IMR-90 (cell line): ENCODE measurements at regions not wholly inside any gene's neighbourhood (a gene's known extent, or its start where the extent isn't known, plus 50 kb on each side); places are given as distances from the start of the nearest gene placed in this dataset.

Experiments
- ATAC-seq: fragments of 200-7000 bp; cut with Tn5 transposase; 2 replicates; pipeline ENCODE4 v1.9.1; 2020; ENCODE audit warnings: low read depth, mild to moderate bottlenecking, moderate library complexity
- BruUV-seq: library from RNA; stranded (reverse); fragments of 400-500 nt; replicated peaks from 2 replicates; lab custom pipeline; 2021; lab: Mats Ljungman, UMichigan
- CTCF ChIA-PET: fragments of 300-600 bp; formaldehyde crosslinking; extraction: SDS; loops from one replicate; lab custom pipeline; 2021; ENCODE audit warnings: antibody characterized with exemption; lab: Yijun Ruan, JAX
- POLR2A ChIA-PET: fragments of 300-600 bp; sonication (Branson Sonifier 250); formaldehyde crosslinking; loops from one replicate; lab custom pipeline; 2022; ENCODE audit warnings: antibody characterized with exemption; ENCODE audit not compliant: unreplicated experiment; lab: Charles Lee
- DNase-seq: peaks from one replicate; pipeline ENCODE4 v3.0.0; 2013
- H2AFZ ChIP-seq: replicated peaks from 2 replicates; pipeline ENCODE3; 2013; ENCODE audit warnings: low read length, mild to moderate bottlenecking; ENCODE audit not compliant: poor library complexity
- H2AK5ac ChIP-seq: 2 replicates; pipeline ENCODE4 v1.6.1; 2013; ENCODE audit warnings: low read depth, low read length, inconsistent platforms
- H2AK9ac ChIP-seq: replicated peaks from 2 replicates; pipeline ENCODE3; 2013; ENCODE audit warnings: mild to moderate bottlenecking, low read depth, low read length, moderate library complexity; ENCODE audit not compliant: poor library complexity
- H2BK120ac ChIP-seq: 2 replicates; pipeline ENCODE4 v1.6.1; 2013; ENCODE audit warnings: low read depth, low read length, inconsistent platforms
- H2BK15ac ChIP-seq: 3 replicates; pipeline ENCODE4 v1.6.1; 2013; ENCODE audit warnings: low read depth, low read length, inconsistent platforms
- H2BK20ac ChIP-seq: 2 replicates; pipeline ENCODE4 v1.6.1; 2013; ENCODE audit warnings: low read depth, mild to moderate bottlenecking, inconsistent platforms, low read length, moderate library complexity
- H2BK5ac ChIP-seq: 2 replicates; pipeline ENCODE4 v1.6.1; 2013; ENCODE audit warnings: mild to moderate bottlenecking, low read depth, low read length, inconsistent platforms; ENCODE audit not compliant: poor library complexity, severe bottlenecking
- H3K14ac ChIP-seq: replicated peaks from 2 replicates; pipeline ENCODE4 v1.6.1; 2013; ENCODE audit warnings: low read depth, low read length, inconsistent platforms
- H3K18ac ChIP-seq: 2 replicates; pipeline ENCODE4 v1.6.1; 2013; ENCODE audit warnings: low read depth, low read length, control low read depth
- H3K23ac ChIP-seq: 2 replicates; pipeline ENCODE4 v1.6.1; 2013; ENCODE audit warnings: low read depth, low read length, inconsistent platforms
- H3K27ac ChIP-seq: 2 replicates; pipeline ENCODE4 v1.5.1; 2013; ENCODE audit warnings: mild to moderate bottlenecking, control low read depth, low read length; ENCODE audit not compliant: insufficient read depth
- H3K27me3 ChIP-seq: 2 replicates; pipeline ENCODE4 v1.6.1; 2013; ENCODE audit warnings: low read length; ENCODE audit not compliant: control insufficient read depth, insufficient read depth
- H3K36me3 ChIP-seq: 2 replicates; pipeline ENCODE4 v1.6.1; 2013; ENCODE audit warnings: low read length, mixed read lengths; ENCODE audit not compliant: control insufficient read depth, insufficient read depth
- H3K4ac ChIP-seq: 2 replicates; pipeline ENCODE4 v1.6.1; 2013; ENCODE audit warnings: low read depth, low read length, inconsistent platforms
- H3K4me1 ChIP-seq: 2 replicates; pipeline ENCODE4 v1.6.1; 2013; ENCODE audit warnings: low read length, mixed read lengths; ENCODE audit not compliant: control insufficient read depth, insufficient read depth
- H3K4me2 ChIP-seq: 2 replicates; pipeline ENCODE4 v1.6.1; 2013; ENCODE audit warnings: low read depth, mild to moderate bottlenecking, control low read depth, low read length, moderate library complexity
- H3K4me3 ChIP-seq: 2 replicates; pipeline ENCODE4 v1.5.1; 2013; ENCODE audit warnings: low read depth, mild to moderate bottlenecking, control low read depth, low read length, moderate library complexity; ENCODE audit not compliant: insufficient read depth
- H3K56ac ChIP-seq: 2 replicates; pipeline ENCODE4 v1.6.1; 2013; ENCODE audit warnings: low read length, inconsistent platforms; ENCODE audit not compliant: insufficient read depth; ENCODE audit errors: extremely low read depth
- H3K79me1 ChIP-seq, 2 experiments: 2 replicates each; pipeline ENCODE4 v1.6.1; 2013; ENCODE audit warnings: low read length in 2 of 2, inconsistent platforms in 1 of 2, low read depth in 1 of 2
- H3K9ac ChIP-seq: 2 replicates; pipeline ENCODE4 v1.6.1; 2013; ENCODE audit warnings: low read depth, low read length, control low read depth
- H3K9me1 ChIP-seq: 2 replicates; pipeline ENCODE4 v1.6.1; 2013; ENCODE audit warnings: low read length, inconsistent platforms; ENCODE audit not compliant: insufficient read depth
- H3K9me3 ChIP-seq: 2 replicates; pipeline ENCODE4 v1.6.1; 2013; ENCODE audit warnings: low read length; ENCODE audit not compliant: control insufficient read depth, insufficient read depth
- H4K20me1 ChIP-seq: 2 replicates; pipeline ENCODE4 v1.6.1; 2013; ENCODE audit warnings: low read length, inconsistent platforms; ENCODE audit not compliant: insufficient read depth
- H4K5ac ChIP-seq: 2 replicates; pipeline ENCODE4 v1.6.1; 2013; ENCODE audit warnings: mild to moderate bottlenecking, low read depth, low read length, control low read depth
- H4K8ac ChIP-seq, 2 experiments: 2 replicates each; pipeline ENCODE4 v1.6.1; 2013; ENCODE audit warnings: low read depth in 2 of 2, low read length in 2 of 2, control low read depth in 1 of 2, inconsistent platforms in 1 of 2
- H4K91ac ChIP-seq: 2 replicates; pipeline ENCODE4 v1.6.1; 2013; ENCODE audit warnings: low read depth, low read length, inconsistent platforms; ENCODE audit not compliant: insufficient read depth
- BHLHE40 ChIP-seq: fragments of 150-350 bp; IDR thresholded peaks from 2 replicates; pipeline ENCODE4 v1.6.1; 2016; ENCODE audit warnings: mild to moderate bottlenecking, low read depth, low read length
- CEBPB ChIP-seq: IDR thresholded peaks from 2 replicates; pipeline ENCODE4 v1.6.1; 2012; ENCODE audit warnings: low read depth, low read length, improper control_type of control experiment
- CHD1 ChIP-seq: IDR thresholded peaks from 2 replicates; pipeline ENCODE4 v1.6.1; 2012; ENCODE audit warnings: low read depth, low read length, improper control_type of control experiment
- CTCF ChIP-seq: conservative IDR thresholded peaks from 2 replicates; pipeline ENCODE4 v1.5.1; 2012; ENCODE audit warnings: mild to moderate bottlenecking, low read depth, low read length, improper control_type of control experiment
- ELK1 ChIP-seq: fragments of 150-350 bp; IDR thresholded peaks from 2 replicates; pipeline ENCODE4 v1.6.1; 2016; ENCODE audit warnings: low read depth, mild to moderate bottlenecking, low read length, moderate library complexity, borderline replicate concordance
- FOS ChIP-seq: fragments of 150-350 bp; IDR thresholded peaks from 2 replicates; pipeline ENCODE4 v1.6.1; 2016; ENCODE audit warnings: low read depth, low read length
- MAFK ChIP-seq: IDR thresholded peaks from 2 replicates; pipeline ENCODE4 v1.6.1; 2012; ENCODE audit warnings: low read depth, low read length, improper control_type of control experiment
- MAZ ChIP-seq: IDR thresholded peaks from 2 replicates; pipeline ENCODE4 v1.6.1; 2012; ENCODE audit warnings: low read depth, mild to moderate bottlenecking, low read length, improper control_type of control experiment, moderate library complexity, borderline replicate concordance
- MXI1 ChIP-seq: IDR thresholded peaks from 2 replicates; pipeline ENCODE4 v1.6.1; 2012; ENCODE audit warnings: low read depth, mild to moderate bottlenecking, low read length, moderate library complexity, borderline replicate concordance
- NFE2L2 ChIP-seq: fragments of 150-350 bp; IDR thresholded peaks from 2 replicates; pipeline ENCODE4 v1.6.1; 2016; ENCODE audit warnings: low read depth, mild to moderate bottlenecking, low read length
- POLR2A ChIP-seq: IDR thresholded peaks from 2 replicates; pipeline ENCODE4 v1.6.1; 2012; ENCODE audit warnings: mild to moderate bottlenecking, low read depth, low read length
- RAD21 ChIP-seq: IDR thresholded peaks from 2 replicates; pipeline ENCODE4 v1.6.1; 2012; ENCODE audit warnings: low read length, improper control_type of control experiment
- RCOR1 ChIP-seq: IDR thresholded peaks from 2 replicates; pipeline ENCODE4 v1.6.1; 2012; ENCODE audit warnings: mild to moderate bottlenecking, low read length, improper control_type of control experiment; ENCODE audit not compliant: insufficient replicate concordance
- RFX5 ChIP-seq: IDR thresholded peaks from 2 replicates; pipeline ENCODE4 v1.8.0; 2012; ENCODE audit warnings: low read depth, mild to moderate bottlenecking, low read length, moderate library complexity
- SMC3 ChIP-seq: fragments of 150-350 bp; IDR thresholded peaks from 2 replicates; pipeline ENCODE4 v1.6.1; 2016; ENCODE audit warnings: low read depth, mild to moderate bottlenecking, antibody characterized with exemption, low read length, moderate library complexity
- USF2 ChIP-seq: fragments of 150-350 bp; IDR thresholded peaks from 2 replicates; pipeline ENCODE4 v1.6.1; 2017; ENCODE audit warnings: mild to moderate bottlenecking, antibody characterized with exemption, low read length, low read depth
- WGBS, 2 experiments: methylation state at CpG; one replicate each; pipeline versions ENCODE4 v1.1.5 to v1.1.7; 2013; ENCODE audit warnings: missing lambda C conversion rate in 2 of 2; ENCODE audit not compliant: insufficient read length in 1 of 2; ENCODE audit errors: extremely low coverage in 2 of 2; 5-methylcytosine and 5-hydroxymethylcytosine counted together
- dilution Hi-C: fragments of 300-500 bp; cut with HindIII; formaldehyde crosslinking; loops from one replicate; pipeline ENCODE4 v1.14.3; 2018; ENCODE audit warnings: low sequenced_read_pairs; ENCODE audit not compliant: unreplicated experiment
- in situ Hi-C: fragments of 300-500 bp; cut with MboI; formaldehyde crosslinking; loops from 3 replicates; pipeline ENCODE4 v1.14.3; 2019; ENCODE audit warnings: low sequenced_read_pairs, inconsistent platforms, mixed read lengths
- intact Hi-C: fragments of 100-400 bp; cut with micrococcal nuclease; formaldehyde crosslinking; loops from 2 replicates; pipeline ENCODE4 v1.10.0; 2022

- WGBS, 2 experiments = no CpG with 5 or more reads among the region's 5 CpGs
- ATAC-seq (no peak), DNase-seq (no peak)
- no peak overlapping the region for H2BK20ac ChIP-seq
- no peak overlapping the region for H2BK5ac ChIP-seq
- no TSS peak for BruUV-seq
- H3K4me2 ChIP-seq = no peak overlapping the region
- no peak overlapping the region for H3K23ac ChIP-seq
- H3K9me3 ChIP-seq = no peaks in the 10 kb centered on the region
- no peak overlapping the region for H2AFZ ChIP-seq
- H3K4me1 ChIP-seq = no peaks in the 10 kb centered on the region
- no peak overlapping the region for H4K8ac ChIP-seq
- no peak overlapping the region for H2AK9ac ChIP-seq
- no peak overlapping the region for H3K4me3 ChIP-seq
- H2AK5ac ChIP-seq = no peak overlapping the region
- H4K5ac ChIP-seq = no peak overlapping the region
- H4K20me1 ChIP-seq = no peaks in the 10 kb centered on the region
- intact Hi-C loops (no loop called here), in situ Hi-C loops (no loop called here), dilution Hi-C loops (no loop called here)
- H3K4ac ChIP-seq = no peak overlapping the region
- no peak for TF ChIP-seq MAFK
- TF ChIP-seq POLR2A = no peak
- no peak for TF ChIP-seq CEBPB
- no peak for TF ChIP-seq NFE2L2
- no peak for TF ChIP-seq ELK1
- no peak for TF ChIP-seq RFX5
- TF ChIP-seq MAZ = no peak
- TF ChIP-seq MXI1 = no peak
- no peak for TF ChIP-seq BHLHE40
- TF ChIP-seq FOS = no peak
- no peak for TF ChIP-seq RCOR1
- no peak for TF ChIP-seq CTCF
- TF ChIP-seq USF2 = no peak
- no peak for TF ChIP-seq CHD1
- no peak for TF ChIP-seq RAD21
- TF ChIP-seq SMC3 = no peak
- H3K36me3 ChIP-seq = no peaks in the 10 kb centered on the region
- no peak overlapping the region for H3K18ac ChIP-seq
- ChIA-PET CTCF (interaction anchor here (0.6 kb wide), 1 partner anchor 880 kb away, joined by 3 read pairs; the partner anchor contains the start of gene CADM1), POLR2A (no interaction called here)
- no peak overlapping the region for H4K91ac ChIP-seq
- no peak overlapping the region for H2BK15ac ChIP-seq
- H3K56ac ChIP-seq = no peak overlapping the region
- no peak overlapping the region for H3K9ac ChIP-seq
- H3K27ac ChIP-seq = no peak overlapping the region
- H3K14ac ChIP-seq = no peak overlapping the region
- H3K9me1 ChIP-seq = no peaks in the 10 kb centered on the region
- H3K27me3 ChIP-seq = no peaks in the 10 kb centered on the region
- H2BK120ac ChIP-seq = no peak overlapping the region
- H3K79me1 ChIP-seq = no peaks in the 10 kb centered on the region
These were observed 388.4 kb downstream of the BUD13 start for GRCh38 chr11:116384407-116384806.
